H1 (cell line): ENCODE measurements at regions not wholly inside any gene's neighbourhood (a gene's known extent, or its start where the extent isn't known, plus 50 kb on each side); places are given as distances from the start of the nearest gene placed in this dataset.

Experiments
- CBX5 ChIP-seq: fragments of 300-800, 300-1000 bp; sonication (generic); IDR thresholded peaks from 2 replicates; pipeline ENCODE4 v1.7.1; 2016; ENCODE audit warnings: antibody characterized with exemption, low read length, low read depth
- CREB1 ChIP-seq: IDR thresholded peaks from 2 replicates; pipeline ENCODE4 v1.6.1; 2012; ENCODE audit warnings: inconsistent platforms
- SP1 ChIP-seq: IDR thresholded peaks from 2 replicates; pipeline ENCODE4 v1.6.1; 2011; ENCODE audit warnings: low read depth, low read length
- SUZ12 ChIP-seq: fragments of 200-600 bp; sonication (generic); IDR thresholded peaks from 2 replicates; pipeline ENCODE4 v1.6.1; 2012; ENCODE audit warnings: mild to moderate bottlenecking, inconsistent platforms, low read length, moderate library complexity, mixed read lengths
- TAF1 ChIP-seq: IDR thresholded peaks from 2 replicates; pipeline ENCODE4 v1.6.1; 2011; ENCODE audit warnings: mild to moderate bottlenecking, low read depth, low read length
- TAF7 ChIP-seq: optimal IDR thresholded peaks from 2 replicates; pipeline ENCODE3; 2011; ENCODE audit warnings: low read depth, mild to moderate bottlenecking, inconsistent platforms, low read length, moderate library complexity, borderline replicate concordance
- TF ChIP-seq, protein P1 (sequence below): IDR thresholded peaks from 2 replicates; pipeline ENCODE4 v1.6.1; 2012; ENCODE audit warnings: low read length, inconsistent platforms

DNA sequence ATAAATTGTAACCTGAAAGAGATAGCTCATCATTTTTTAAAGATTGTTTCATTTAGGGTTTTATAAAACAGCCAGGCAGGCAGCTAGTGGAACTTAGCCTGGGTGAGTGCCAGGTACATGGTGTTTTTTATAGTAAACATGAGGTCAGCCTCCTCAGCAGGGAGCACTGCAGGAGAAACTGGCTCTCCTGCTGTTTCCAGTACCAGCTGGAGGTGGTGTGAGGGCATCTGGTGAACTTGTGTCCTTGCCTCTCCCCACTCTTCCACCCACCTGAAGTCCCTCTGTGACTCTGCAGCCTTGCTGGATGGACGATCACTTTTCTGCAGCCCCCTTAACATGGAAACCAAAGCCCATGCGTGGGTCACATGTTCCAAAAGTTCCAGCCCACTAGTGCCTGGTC is 128.4 kb downstream of the FAM174B start (continued):
- TF ChIP-seq, protein P1, sequence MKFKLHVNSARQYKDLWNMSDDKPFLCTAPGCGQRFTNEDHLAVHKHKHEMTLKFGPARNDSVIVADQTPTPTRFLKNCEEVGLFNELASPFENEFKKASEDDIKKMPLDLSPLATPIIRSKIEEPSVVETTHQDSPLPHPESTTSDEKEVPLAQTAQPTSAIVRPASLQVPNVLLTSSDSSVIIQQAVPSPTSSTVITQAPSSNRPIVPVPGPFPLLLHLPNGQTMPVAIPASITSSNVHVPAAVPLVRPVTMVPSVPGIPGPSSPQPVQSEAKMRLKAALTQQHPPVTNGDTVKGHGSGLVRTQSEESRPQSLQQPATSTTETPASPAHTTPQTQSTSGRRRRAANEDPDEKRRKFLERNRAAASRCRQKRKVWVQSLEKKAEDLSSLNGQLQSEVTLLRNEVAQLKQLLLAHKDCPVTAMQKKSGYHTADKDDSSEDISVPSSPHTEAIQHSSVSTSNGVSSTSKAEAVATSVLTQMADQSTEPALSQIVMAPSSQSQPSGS, result no peak
- TF ChIP-seq CREB1 (no peak), SUZ12 (no peak), TAF1 (no peak), SP1 (no peak), CBX5 (no peak), TAF7 (no peak)
